Stomach (tissue), 8 donors: ENCODE measurements at regions not wholly inside any gene's neighbourhood (a gene's known extent, or its start where the extent isn't known, plus 50 kb on each side); places are given as distances from the start of the nearest gene placed in this dataset.

Experiments used
- DNase-seq, 2 donors: peaks; one replicate each; pipeline versions ENCODE4 v3.0.0 to v3.0.0-alpha.2; 2013 to 2019
- H3K27ac ChIP-seq, 5 donors: fragments of 200-600 bp in 4 of 5; sonication (generic) in 4 of 5; one replicate each; pipeline ENCODE4 v1.5.1; 2013 to 2019; ENCODE audit warnings: mild to moderate bottlenecking in 1 of 5, moderate library complexity in 1 of 5
- H3K27me3 ChIP-seq, 3 donors: fragments of 200-600 bp; sonication (generic); one replicate each; pipeline ENCODE4 v1.5.1; 2017 to 2019; ENCODE audit warnings: mixed run types in 1 of 3
- H3K36me3 ChIP-seq, 4 donors: fragments of 200-600 bp; sonication (generic); 1 replicate in 3 of 4; 2 replicates in 1 of 4; pipeline ENCODE4 v1.5.1; 2016 to 2019
- H3K4me1 ChIP-seq, 4 donors: fragments of 200-600 bp; sonication (generic); one replicate each; pipeline ENCODE4 v1.5.1; 2016 to 2019
- H3K4me3 ChIP-seq, 4 donors: fragments of 200-600 bp; sonication (generic) in 3 of 4; one replicate each; pipeline ENCODE4 v1.5.1; 2016 to 2019; ENCODE audit warnings: mild to moderate bottlenecking in 1 of 4
- H3K9me3 ChIP-seq, 4 donors: fragments of 200-600 bp; sonication (generic); one replicate each; pipeline ENCODE4 v1.5.1; 2016 to 2019
- CTCF ChIP-seq, 7 experiments: fragments of 450-650 bp in 4 of 7; fragments of 200-600 bp in 3 of 7; sonication (generic) in 3 of 7; IDR thresholded peaks; one replicate each; pipeline ENCODE4 v1.5.1; 2016 to 2019; ENCODE audit warnings: antibody characterized with exemption in 7 of 7, control low read depth in 2 of 7, mild to moderate bottlenecking in 1 of 7
- EP300 ChIP-seq: sonication (generic); formaldehyde crosslinking; IDR thresholded peaks from one replicate; pipeline ENCODE4 v1.6.1; 2017; ENCODE audit warnings: antibody characterized with exemption
- POLR2A ChIP-seq, 4 donors: fragments of 450-650 bp; IDR thresholded peaks; one replicate each; pipeline ENCODE4 v1.6.1; 2016; ENCODE audit warnings: antibody characterized with exemption in 4 of 4, control low read depth in 2 of 4, mild to moderate bottlenecking in 1 of 4, moderate library complexity in 1 of 4
- POLR2AphosphoS5 ChIP-seq, 3 donors: sonication (generic); formaldehyde crosslinking; IDR thresholded peaks; one replicate each; pipeline ENCODE4 v1.6.1; 2016; ENCODE audit warnings: antibody characterized with exemption in 3 of 3
- WGBS, 5 donors: extraction: QIAGEN DNeasy Blood & Tissue Kit in 3 of 5; methylation state at CpG; one replicate each; pipeline versions ENCODE4 v1.1.5 to v1.1.7; 2013 to 2018; 5-methylcytosine and 5-hydroxymethylcytosine counted together
- intact Hi-C: fragments of 100-400 bp; cut with DNase I; formaldehyde crosslinking; loops from one replicate; pipeline ENCODE4 v1.15.1; 2023; ENCODE audit warnings: low total_unique reads
- donor health status: healthy with polysubstance abuse.
- donor health status: Bipolar disorder and iron deficiency.
- donor health status: healthy.

GRCh38 chr11:95306801-95307200 is 75.8 kb upstream of the SESN3 start:
- Histone ChIP-seq H3K36me3 (no peaks in the 10 kb centered on the region), H3K27me3 (no peaks in the 10 kb centered on the region), H3K9me3 (no peaks in the 10 kb centered on the region), H3K4me1 (peaks cover 0 to 1% (median under 1%) of the 10 kb centered on the region in 4 donors), H3K27ac (no peak overlapping the region), H3K4me3 (no peak overlapping the region)
- TF ChIP-seq EP300 (no peak), POLR2AphosphoS5 (IDR thresholded peaks at IDR 0.05) (no peak), POLR2A (IDR thresholded peaks at IDR 0.05) (no peak), CTCF (IDR thresholded peaks at IDR 0.05) (no peak)
- DNase-seq: no peak
- intact Hi-C loops: no loop called here
- WGBS, 5 donors: 78 to 93% (median 81%) methylated on average over 1 of the region's 1 CpG

- Histone ChIP-seq H3K27me3 (no peaks in the 10 kb centered on the region), H3K27ac (no peak overlapping the region), H3K36me3 (no peaks in the 10 kb centered on the region), H3K4me1 (peaks cover 0 to 8% (median 4%) of the 10 kb centered on the region in 4 donors), H3K4me3 (no peak overlapping the region), H3K9me3 (no peaks in the 10 kb centered on the region)
- WGBS, 5 donors: 52 to 86% (median 61%) methylated on average over 3 of the region's 3 CpGs
- intact Hi-C loops: no loop called here
- no peak for DNase-seq
- TF ChIP-seq CTCF (IDR thresholded peaks at IDR 0.05): no peak
These were observed 75.1 kb upstream of the SESN3 start for GRCh38 chr11:95306123-95306522.

- H3K36me3 ChIP-seq: no peaks in the 10 kb centered on the region
- H3K27me3 ChIP-seq: no peaks in the 10 kb centered on the region
- intact Hi-C loops: no loop called here
- 48 to 68% (median 62%) methylated on average over 3 of the region's 3 CpGs for WGBS, 5 donors
- H3K4me1 ChIP-seq: peaks cover 0 to 12% (median 5%) of the 10 kb centered on the region in 4 donors
- TF ChIP-seq EP300 (no peak), CTCF (IDR thresholded peaks at IDR 0.05) (no peak), POLR2AphosphoS5 (IDR thresholded peaks at IDR 0.05) (no peak), POLR2A (IDR thresholded peaks at IDR 0.05) (no peak)
- H3K9me3 ChIP-seq: no peaks in the 10 kb centered on the region
- no peak for DNase-seq
- H3K27ac ChIP-seq: no peak overlapping the region
- no peak overlapping the region for H3K4me3 ChIP-seq
These were observed 74.7 kb upstream of the SESN3 start for GRCh38 chr11:95305705-95306104.

- Histone ChIP-seq H3K9me3 (no peaks in the 10 kb centered on the region), H3K4me3 (no peak overlapping the region), H3K4me1 (peaks cover 0 to 12% (median 5%) of the 10 kb centered on the region in 4 donors), H3K36me3 (no peaks in the 10 kb centered on the region), H3K27ac (no peak overlapping the region), H3K27me3 (no peaks in the 10 kb centered on the region)
- DNase-seq: no peak
- intact Hi-C loops: no loop called here
- WGBS, 5 donors: 49 to 70% (median 57%) methylated on average over 1 of the region's 1 CpG
- TF ChIP-seq POLR2AphosphoS5 (IDR thresholded peaks at IDR 0.05): no peak
- TF ChIP-seq POLR2A (IDR thresholded peaks at IDR 0.05): no peak
- TF ChIP-seq CTCF (IDR thresholded peaks at IDR 0.05): no peak
- no peak for TF ChIP-seq EP300
These were observed 73.8 kb upstream of the SESN3 start for GRCh38 chr11:95304777-95305176.
